HG03175 (cell line): ENCODE measurements at regions not wholly inside any gene's neighbourhood (a gene's known extent, or its start where the extent isn't known, plus 50 kb on each side); places are given as distances from the start of the nearest gene placed in this dataset.
A peak's percentile ranks its signal among the peaks of the same experiment; 100 is the strongest.

ENCODE experiments used
- ATAC-seq: cut with Tn5 transposase; IDR thresholded peaks from one replicate; pipeline ENCODE4 v1.9.1; 2021; ENCODE audit warnings: mild to moderate bottlenecking, moderate library complexity; ENCODE audit not compliant: unreplicated experiment

- no peak for ATAC-seq
Measured at GRCh38 chr14:84001023-84001422, 1528.9 kb upstream of the FLRT2 start.

DNA sequence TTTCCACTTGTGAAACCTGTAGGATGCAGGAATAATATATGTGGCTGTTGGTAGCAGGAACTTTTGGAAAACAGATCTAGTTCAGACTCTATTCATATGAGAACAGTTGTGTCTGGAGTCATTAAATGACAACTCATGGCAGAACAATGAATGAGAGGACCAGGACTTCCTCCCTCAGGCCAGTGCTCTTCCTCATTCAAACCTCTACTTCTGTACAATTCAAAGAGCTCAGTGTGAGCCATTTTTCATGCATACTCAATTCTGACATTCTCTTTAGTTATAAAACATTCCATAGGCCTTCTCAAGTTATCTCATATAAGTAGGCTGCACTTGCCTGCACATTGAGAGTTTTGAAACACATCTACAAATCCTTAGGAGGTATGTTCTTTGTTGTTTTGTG, 1526.6 kb upstream of the FLRT2 start:
- ATAC-seq, result no peak

DNA sequence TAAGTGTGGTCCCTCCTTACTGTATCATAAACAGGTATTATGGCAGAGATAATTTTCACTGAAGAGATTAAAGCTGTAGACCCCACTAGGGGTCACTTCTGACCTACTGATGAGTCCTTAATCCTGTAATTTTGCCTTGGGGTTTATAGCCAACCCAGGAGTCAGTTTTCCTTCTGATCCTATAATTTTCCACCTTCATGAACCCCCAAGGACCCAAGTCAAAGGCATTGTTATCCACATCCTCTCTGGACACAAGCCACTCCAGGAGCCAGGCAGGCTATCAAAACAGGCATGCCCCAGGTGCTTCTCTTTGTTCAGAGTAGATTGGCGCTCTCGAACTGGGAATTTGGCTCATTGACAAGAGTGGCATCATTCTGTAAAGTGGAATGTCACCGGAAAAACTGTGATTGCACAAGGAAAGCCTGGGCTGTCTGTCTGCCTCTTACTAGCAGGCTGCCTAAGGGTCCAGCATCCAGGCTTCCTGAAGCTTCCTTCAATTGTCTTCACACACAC, 1523.2 kb upstream of the FLRT2 start:
- ATAC-seq, result no peak

DNA sequence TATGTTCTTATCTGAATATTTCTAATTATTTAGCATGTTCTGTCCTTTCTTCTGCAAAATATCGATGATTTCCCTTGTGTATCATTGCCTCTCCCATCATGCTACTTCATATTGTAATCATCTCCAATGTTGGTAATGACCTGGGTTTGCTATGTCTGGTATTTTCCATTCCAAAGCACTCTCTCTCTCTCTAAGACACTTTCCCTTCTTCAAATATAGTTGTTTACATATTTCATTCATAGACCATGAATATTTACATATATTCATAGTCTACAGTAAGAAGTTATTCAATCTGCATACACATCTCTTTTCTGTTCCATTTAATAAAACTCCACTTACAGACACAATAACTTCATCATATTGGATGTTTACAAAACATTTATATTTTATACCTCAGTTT, 1516.5 kb upstream of the FLRT2 start:
- ATAC-seq, result no peak

GRCh38 chr14:84017495-84017894, 1512.4 kb upstream of the FLRT2 start:
- ATAC-seq, result no peak

DNA sequence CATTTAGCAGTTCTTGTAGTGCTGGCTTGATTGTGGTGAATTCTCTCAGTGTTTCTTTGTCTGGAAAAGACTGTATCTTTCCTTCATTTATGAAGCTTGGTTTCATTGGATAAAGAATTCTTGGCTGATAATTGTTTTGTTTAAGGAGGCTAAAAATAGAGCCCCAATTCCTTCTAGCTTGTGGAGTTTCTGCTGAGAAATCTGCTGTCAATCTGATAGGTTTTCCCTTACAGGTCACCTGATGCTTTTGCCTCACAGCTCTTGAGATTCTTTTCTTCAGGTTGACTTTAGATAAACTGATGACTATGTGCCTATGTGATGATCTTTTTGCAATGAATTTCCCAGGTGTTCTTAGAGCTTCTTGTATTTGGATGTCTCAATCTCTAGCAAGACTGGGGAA, 1508.5 kb upstream of the FLRT2 start:
- no peak for ATAC-seq

GRCh38 chr14:84024231-84024820, 1505.6 kb upstream of the FLRT2 start:
- no peak for ATAC-seq

DNA sequence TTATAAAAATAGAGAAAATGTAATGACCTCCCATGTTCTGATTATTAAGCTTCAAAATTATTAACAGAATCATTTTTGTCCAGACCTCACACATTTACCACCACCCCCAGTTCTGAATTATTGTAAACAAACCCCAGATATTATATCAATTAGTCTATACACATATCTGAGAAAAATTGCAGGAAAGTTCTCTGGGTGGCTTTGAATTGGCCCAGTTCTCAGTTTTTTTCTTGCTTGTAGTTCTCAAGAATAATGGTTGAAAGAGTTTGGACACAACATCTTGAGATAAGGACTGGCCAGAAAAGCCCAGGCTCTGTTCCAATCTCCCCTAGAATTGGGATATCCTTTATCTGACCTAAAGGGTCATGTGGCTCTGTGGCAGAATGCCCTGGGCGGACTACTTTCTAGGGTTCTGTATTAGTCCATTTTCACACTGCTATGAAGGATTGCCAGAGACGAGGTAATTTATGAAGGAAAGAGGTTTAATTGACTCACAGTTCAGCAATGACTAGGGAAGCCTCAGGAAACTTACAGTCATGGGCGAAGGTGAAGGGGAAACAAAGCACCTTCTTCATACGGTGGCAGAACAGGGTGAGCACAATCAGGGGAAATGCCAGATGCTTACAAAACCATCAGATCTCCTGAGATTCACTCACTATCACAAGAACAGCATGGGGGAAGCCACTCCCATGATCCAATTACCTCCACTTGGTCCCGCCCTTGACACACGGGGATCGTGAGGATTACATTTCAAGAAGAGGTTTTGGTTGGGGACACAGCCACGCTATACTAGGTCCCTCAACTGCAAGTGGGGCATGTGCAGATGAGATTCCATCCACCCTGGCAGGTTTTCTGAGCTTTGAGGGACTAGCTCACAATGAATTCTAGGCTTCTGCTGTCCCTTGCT, 1504.6 kb upstream of the FLRT2 start:
- ATAC-seq, result no peak

GRCh38 chr14:84027351-84027750, 1502.6 kb upstream of the FLRT2 start:
- no peak for ATAC-seq

DNA sequence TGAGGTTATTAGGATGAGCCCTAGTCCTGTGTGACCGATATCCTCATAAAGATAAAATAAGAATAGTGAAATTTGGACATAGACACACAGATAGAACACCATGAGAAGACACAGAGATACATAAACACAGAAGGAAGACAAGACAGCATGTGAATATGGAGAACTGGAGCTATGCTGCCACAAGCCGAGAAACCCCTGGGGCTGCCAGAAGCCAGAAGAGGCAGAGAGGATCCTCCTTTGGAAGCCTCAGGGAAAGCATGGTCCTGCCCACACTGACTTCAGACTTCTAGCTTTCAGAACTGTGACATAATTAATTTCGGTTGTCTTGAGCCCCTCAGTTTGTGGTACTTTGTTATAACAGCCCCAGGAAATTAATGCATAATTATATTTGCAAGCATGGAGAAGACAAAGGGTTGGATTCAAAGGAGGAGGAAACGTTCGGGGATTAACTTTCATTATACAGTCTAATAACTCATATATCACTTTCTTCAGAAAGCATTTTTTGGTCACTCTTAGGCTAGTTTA, 1501.8 kb upstream of the FLRT2 start:
- no peak for ATAC-seq

DNA sequence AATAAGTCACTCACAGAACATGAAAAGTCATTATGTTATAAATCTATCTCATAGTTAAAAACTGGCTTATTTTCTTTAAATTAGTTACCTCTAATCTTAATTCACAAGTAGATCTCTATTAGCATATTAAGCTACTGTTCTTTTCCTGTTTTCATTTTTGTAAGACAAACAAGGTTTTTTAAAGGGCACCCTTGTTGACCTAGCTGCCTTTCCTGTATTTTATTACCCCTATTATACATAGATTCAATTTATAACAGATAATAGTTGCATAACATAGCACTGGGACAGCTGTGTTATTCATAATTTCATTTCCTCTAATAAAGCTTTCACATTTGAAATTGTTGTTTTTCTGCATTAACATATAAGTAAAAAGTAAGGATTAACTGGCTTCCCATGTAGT, 1500.7 kb upstream of the FLRT2 start:
- no peak for ATAC-seq

DNA sequence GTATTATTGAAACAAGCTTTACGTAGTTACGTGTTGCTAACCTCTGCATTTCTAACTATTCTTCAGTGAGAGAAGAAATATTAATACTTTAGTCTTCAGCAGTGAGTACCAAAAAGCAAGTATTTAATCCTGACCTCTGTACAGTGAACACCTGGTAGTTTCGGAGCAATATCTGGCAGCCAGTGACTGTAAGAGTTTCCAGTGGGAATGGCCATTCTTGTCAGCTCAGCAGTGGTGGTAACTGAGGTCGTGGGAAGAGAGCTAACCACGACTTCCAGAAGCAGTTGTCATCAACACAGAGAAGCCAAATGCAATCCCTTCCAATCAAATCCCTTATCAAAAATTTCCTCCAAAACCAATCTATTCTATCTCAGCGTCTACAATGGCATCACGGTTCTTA, 1500.2 kb upstream of the FLRT2 start:
- ATAC-seq, result no peak

DNA sequence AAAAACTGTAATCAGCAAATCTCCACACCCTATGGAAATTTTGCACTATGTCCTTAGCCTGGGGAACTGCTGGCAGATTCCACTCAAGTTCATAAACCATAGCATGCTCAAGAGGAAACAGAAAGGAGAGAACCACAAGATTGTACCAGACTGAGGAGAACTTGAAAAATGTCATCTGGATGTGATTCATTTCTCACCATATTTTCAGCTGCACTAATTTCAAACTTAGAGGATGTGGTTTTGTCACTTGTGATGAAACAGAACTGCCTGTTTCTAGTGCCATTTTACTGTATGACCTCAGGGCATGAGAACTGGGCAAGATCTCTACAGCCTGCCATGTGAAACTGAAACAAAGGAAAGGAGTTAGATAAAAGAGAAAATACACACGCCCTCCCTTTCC, 1493.1 kb upstream of the FLRT2 start:
- peak; percentile 57 for ATAC-seq

GRCh38 chr14:84037593-84037992, 1492.4 kb upstream of the FLRT2 start:
- no peak for ATAC-seq

DNA sequence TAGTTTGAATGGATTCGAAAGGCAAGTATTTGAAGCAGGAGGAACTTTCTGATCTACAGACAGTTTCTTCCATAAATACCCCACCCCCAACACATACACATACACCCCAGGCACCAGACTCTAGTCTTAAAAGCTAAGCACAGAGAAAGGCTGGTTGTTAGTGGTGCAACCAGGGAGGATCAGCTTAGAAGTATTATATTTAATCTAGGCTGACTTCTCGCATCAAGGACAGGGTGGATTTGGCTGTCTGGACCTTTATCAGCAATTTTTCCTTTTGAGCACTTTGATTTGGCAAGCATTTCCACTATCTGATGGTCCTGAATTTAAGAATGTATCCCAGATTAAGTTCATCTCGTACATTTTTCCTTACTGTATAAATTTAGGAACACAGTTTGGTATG, 1489.8 kb upstream of the FLRT2 start:
- no peak for ATAC-seq

GRCh38 chr14:84041421-84041820, 1488.5 kb upstream of the FLRT2 start:
- ATAC-seq, result no peak

- no peak for ATAC-seq
Measured at GRCh38 chr14:84042992-84043391, 1487.0 kb upstream of the FLRT2 start.

GRCh38 chr14:84064316-84065125, 1465.4 kb upstream of the FLRT2 start:
- no peak for ATAC-seq

DNA sequence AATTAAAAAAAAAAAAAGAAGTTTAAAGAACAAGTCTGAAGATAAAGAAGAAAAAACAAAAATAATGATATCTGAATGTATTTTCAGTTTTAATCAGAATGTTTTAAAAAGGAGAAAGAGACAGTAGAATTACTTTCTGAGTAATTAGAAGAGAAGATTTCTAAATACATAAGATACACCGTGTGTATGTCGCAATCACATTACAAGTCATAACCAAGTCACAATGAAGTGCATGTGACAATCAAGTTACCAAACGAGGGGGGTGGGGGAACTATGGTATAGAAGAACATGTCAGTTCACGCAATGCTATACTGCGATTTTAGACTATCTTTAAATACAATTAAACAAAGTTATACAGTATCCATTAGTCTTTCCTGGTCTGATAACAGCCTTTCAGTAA, 1464.1 kb upstream of the FLRT2 start:
- no peak for ATAC-seq

DNA sequence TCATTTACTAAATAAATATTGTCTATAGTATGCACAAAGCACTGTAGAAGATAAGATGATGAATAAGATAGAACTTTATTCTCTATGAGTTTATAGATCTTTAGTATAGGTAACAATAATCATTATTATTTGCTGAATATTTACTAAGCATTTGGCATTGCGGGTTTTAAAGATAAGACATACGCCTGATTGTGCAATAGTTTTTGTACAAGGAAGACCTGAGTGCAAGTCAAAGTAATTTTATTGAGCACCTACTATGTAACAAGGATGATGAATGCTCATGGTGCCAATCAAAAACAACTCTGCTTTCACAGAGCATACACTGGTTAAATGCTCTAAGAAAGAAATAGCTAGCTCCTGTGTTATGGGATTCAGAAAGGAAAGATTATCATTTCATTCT, 1461.7 kb upstream of the FLRT2 start:
- ATAC-seq, result no peak

DNA sequence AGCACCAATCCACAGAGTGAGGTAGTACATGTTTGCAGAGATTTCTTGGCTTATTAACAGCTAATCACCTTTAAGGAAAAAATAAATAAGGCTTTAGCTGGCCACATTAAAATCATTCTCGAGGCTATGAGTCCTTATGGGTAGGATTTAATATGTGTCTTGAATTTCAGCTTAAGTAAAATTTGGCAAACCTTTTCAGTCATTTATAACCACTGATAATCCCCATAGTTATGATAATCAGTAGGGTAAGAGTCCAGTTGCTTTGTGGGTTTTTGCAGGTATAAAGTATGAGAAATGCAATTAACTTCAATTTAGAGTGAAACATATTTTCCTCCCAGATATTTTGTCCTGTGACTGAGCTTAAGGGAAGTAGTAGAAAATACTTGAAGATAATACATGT, 1458.9 kb upstream of the FLRT2 start:
- no peak for ATAC-seq
